ENCODE measurements at regions not wholly inside any gene's neighbourhood (a gene's known extent, or its start where the extent isn't known, plus 50 kb on each side); places are given as distances from the start of the nearest gene placed in this dataset.

DNA sequence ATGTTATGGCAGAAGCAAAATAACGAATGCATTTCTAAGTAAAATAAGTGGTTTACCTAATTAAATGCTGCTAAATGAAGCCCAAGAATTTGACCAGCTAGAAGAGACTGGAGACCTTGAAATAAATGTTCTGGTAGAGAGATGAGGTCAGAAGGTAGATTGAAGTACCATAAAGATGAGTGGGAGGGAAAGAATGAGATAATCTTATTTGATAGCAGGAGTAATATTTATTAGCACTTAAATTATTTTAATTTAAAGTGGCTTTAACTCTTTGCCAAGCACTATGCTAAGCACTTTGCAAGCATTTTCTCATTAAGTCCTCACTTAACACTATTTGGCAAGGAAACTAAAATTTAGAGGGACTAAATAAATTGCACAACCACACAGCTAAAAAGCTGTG, 314.9 kb upstream of the CCDC54 start:
- TF ChIP-seq, protein P1, sequence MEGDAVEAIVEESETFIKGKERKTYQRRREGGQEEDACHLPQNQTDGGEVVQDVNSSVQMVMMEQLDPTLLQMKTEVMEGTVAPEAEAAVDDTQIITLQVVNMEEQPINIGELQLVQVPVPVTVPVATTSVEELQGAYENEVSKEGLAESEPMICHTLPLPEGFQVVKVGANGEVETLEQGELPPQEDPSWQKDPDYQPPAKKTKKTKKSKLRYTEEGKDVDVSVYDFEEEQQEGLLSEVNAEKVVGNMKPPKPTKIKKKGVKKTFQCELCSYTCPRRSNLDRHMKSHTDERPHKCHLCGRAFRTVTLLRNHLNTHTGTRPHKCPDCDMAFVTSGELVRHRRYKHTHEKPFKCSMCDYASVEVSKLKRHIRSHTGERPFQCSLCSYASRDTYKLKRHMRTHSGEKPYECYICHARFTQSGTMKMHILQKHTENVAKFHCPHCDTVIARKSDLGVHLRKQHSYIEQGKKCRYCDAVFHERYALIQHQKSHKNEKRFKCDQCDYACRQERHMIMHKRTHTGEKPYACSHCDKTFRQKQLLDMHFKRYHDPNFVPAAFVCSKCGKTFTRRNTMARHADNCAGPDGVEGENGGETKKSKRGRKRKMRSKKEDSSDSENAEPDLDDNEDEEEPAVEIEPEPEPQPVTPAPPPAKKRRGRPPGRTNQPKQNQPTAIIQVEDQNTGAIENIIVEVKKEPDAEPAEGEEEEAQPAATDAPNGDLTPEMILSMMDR (conservative IDR thresholded peaks at IDR 0.05; ENCODE audit: low read length) = no peak
- no peak for TF ChIP-seq EZH2phosphoT487 (IDR thresholded peaks at IDR 0.05; ENCODE audit: borderline replicate concordance)
